ENCODE measurements at regions not wholly inside any gene's neighbourhood (a gene's known extent, or its start where the extent isn't known, plus 50 kb on each side); places are given as distances from the start of the nearest gene placed in this dataset.

DNA sequence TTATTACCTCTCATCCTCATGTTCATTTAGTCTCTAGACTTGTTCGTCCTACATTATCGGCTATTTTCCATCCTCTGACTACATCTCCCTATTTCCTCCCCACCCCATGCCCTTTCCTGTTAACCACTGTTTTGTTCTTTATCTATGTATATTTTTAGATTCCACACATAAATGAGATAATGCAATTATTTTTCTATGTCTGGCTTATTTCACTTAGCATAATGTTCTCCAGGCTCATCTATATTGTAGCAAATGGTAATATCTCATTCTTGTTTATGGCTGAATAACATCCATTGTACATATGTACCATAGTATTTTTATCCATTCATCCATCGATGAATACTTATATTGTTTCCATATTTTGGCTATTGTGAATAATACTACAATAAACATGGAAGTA is 84.6 kb upstream of the PTPRR start:
- TF ChIP-seq CTCF (conservative IDR thresholded peaks at IDR 0.05; ENCODE audit: low read depth, low read length) (no peak), EZH2 (IDR thresholded peaks at IDR 0.05; ENCODE audit: low read length, unreplicated experiment) (no peak), EZH2phosphoT487 (IDR thresholded peaks at IDR 0.05; ENCODE audit: borderline replicate concordance, low read length) (no peak)

All from PC-3 (cell line).